H1 (cell line): ENCODE measurements at regions not wholly inside any gene's neighbourhood (a gene's known extent, or its start where the extent isn't known, plus 50 kb on each side); places are given as distances from the start of the nearest gene placed in this dataset.

ENCODE experiments used
- CTCF ChIA-PET: fragments of 300-600 bp; sonication (Branson Sonifier 250); formaldehyde crosslinking; loops from one replicate; lab custom pipeline; 2021; ENCODE audit not compliant: partially characterized antibody; lab: Charles Lee
- POLR2A ChIA-PET: fragments of 300-600 bp; sonication (Branson Sonifier 250); formaldehyde crosslinking; loops from one replicate; lab custom pipeline; 2021; ENCODE audit warnings: inconsistent platforms; ENCODE audit not compliant: partially characterized antibody; lab: Charles Lee
- DNase-seq, 2 experiments: peaks; one replicate each; pipeline versions ENCODE4 v3.0.0 to v3.0.0-alpha.2; 2010 to 2022; ENCODE audit warnings: low spot score in 2 of 2, low read depth in 1 of 2, mixed read lengths in 1 of 2
- FAIRE-seq: peaks from 2 replicates; lab custom pipeline; 2011; peaks lifted over from hg19 to GRCh38; lab: Jason Lieb, UNC
- H2AFZ ChIP-seq: 2 replicates; pipeline ENCODE4 v1.8.1; 2012; ENCODE audit warnings: low read length, inconsistent platforms
- H2AK5ac ChIP-seq: 2 replicates; pipeline ENCODE4 v1.6.1; 2013; ENCODE audit warnings: low read depth, low read length
- H2BK120ac ChIP-seq: replicated peaks from 2 replicates; pipeline ENCODE3; 2013; ENCODE audit warnings: low read depth, low read length, inconsistent platforms
- H2BK12ac ChIP-seq: 2 replicates; pipeline ENCODE4 v1.6.1; 2013; ENCODE audit warnings: low read depth, low read length
- H2BK15ac ChIP-seq: 2 replicates; pipeline ENCODE4 v1.6.1; 2013; ENCODE audit warnings: low read length
- H2BK20ac ChIP-seq: 2 replicates; pipeline ENCODE4 v1.6.1; 2013; ENCODE audit warnings: low read length
- H2BK5ac ChIP-seq: 2 replicates; pipeline ENCODE4 v1.6.1; 2013; ENCODE audit warnings: low read depth, low read length
- H3K14ac ChIP-seq: 2 replicates; pipeline ENCODE4 v1.6.1; 2013; ENCODE audit warnings: inconsistent platforms; ENCODE audit not compliant: insufficient read length
- H3K18ac ChIP-seq: 2 replicates; pipeline ENCODE4 v1.6.1; 2013; ENCODE audit warnings: low read length; ENCODE audit errors: extremely low read depth
- H3K23ac ChIP-seq: 2 replicates; pipeline ENCODE4 v1.6.1; 2013; ENCODE audit warnings: inconsistent platforms; ENCODE audit not compliant: insufficient read length
- H3K23me2 ChIP-seq: 2 replicates; pipeline ENCODE4 v1.6.1; 2013; ENCODE audit warnings: low read depth, low read length
- H3K27ac ChIP-seq: 2 replicates; pipeline ENCODE4 v1.6.1; 2011; ENCODE audit warnings: low read depth, low read length, inconsistent platforms
- H3K27me3 ChIP-seq, 4 experiments: replicated peaks in 1 of 4; 1 replicate in 1 of 4; 2 replicates in 3 of 4; pipeline versions ENCODE4 v1.6.1 to v1.8.1; 2011 to 2013; ENCODE audit warnings: low read length in 3 of 4, mild to moderate bottlenecking in 3 of 4, inconsistent platforms in 2 of 4, mixed read lengths in 2 of 4, moderate library complexity in 1 of 4; ENCODE audit not compliant: control insufficient read depth in 3 of 4, insufficient read depth in 3 of 4; ENCODE audit errors: extremely low read depth in 1 of 4
- H3K36me3 ChIP-seq, 4 experiments: 2 replicates each; pipeline versions ENCODE4 v1.6.1 to v1.8.1; 2011 to 2013; ENCODE audit warnings: mild to moderate bottlenecking in 4 of 4, low read length in 3 of 4, moderate library complexity in 2 of 4, control low read depth in 1 of 4, inconsistent platforms in 1 of 4; ENCODE audit not compliant: insufficient read depth in 4 of 4, control insufficient read depth in 2 of 4
- H3K4ac ChIP-seq: replicated peaks from 2 replicates; pipeline ENCODE3; 2013; ENCODE audit warnings: low read length, low read depth, mixed read lengths, inconsistent platforms; ENCODE audit not compliant: insufficient read length
- H3K4me1 ChIP-seq, 4 experiments: replicated peaks in 1 of 4; 1 replicate in 1 of 4; 2 replicates in 3 of 4; pipeline versions ENCODE4 v1.6.1 to v1.8.1; 2011 to 2013; ENCODE audit warnings: low read length in 3 of 4, inconsistent platforms in 2 of 4, mixed read lengths in 1 of 4; ENCODE audit not compliant: insufficient read depth in 4 of 4, control insufficient read depth in 3 of 4
- H3K4me2 ChIP-seq, 2 experiments: 2 replicates each; pipeline versions ENCODE4 v1.6.1 to v1.8.1; 2011 to 2013; ENCODE audit warnings: low read depth in 2 of 2, low read length in 2 of 2, control low read depth in 1 of 2, inconsistent platforms in 1 of 2, mild to moderate bottlenecking in 1 of 2; ENCODE audit not compliant: insufficient read depth in 1 of 2
- H3K4me3 ChIP-seq, 4 experiments: fragments of 200-600, 300-600 bp in 1 of 4; sonication (generic), shearing (Covaris generic), sonication (Bioruptor Twin) in 1 of 4; 2 replicates each; pipeline versions ENCODE4 v1.5.1 to v1.8.1; 2011 to 2016; ENCODE audit warnings: low read length in 4 of 4, low read depth in 3 of 4, control low read depth in 2 of 4, inconsistent platforms in 2 of 4, mild to moderate bottlenecking in 2 of 4, mixed read lengths in 1 of 4, moderate library complexity in 1 of 4; ENCODE audit not compliant: insufficient read depth in 2 of 4; ENCODE audit errors: extremely low read depth in 1 of 4
- H3K56ac ChIP-seq: replicated peaks from 2 replicates; pipeline ENCODE3; 2013; ENCODE audit warnings: low read depth, mild to moderate bottlenecking, mixed read lengths, low read length, inconsistent platforms; ENCODE audit not compliant: insufficient read length
- H3K79me1 ChIP-seq: 2 replicates; pipeline ENCODE4 v1.6.1; 2013; ENCODE audit warnings: low read depth, low read length, control low read depth
- H3K79me2 ChIP-seq, 2 experiments: 2 replicates each; pipeline versions ENCODE4 v1.6.1 to v1.8.1; 2012 to 2013; ENCODE audit warnings: low read length in 2 of 2, mild to moderate bottlenecking in 2 of 2, inconsistent platforms in 1 of 2; ENCODE audit not compliant: insufficient read depth in 2 of 2, control insufficient read depth in 1 of 2
- H3K9ac ChIP-seq, 4 experiments: replicated peaks in 1 of 4; 1 replicate in 1 of 4; 2 replicates in 3 of 4; pipeline versions ENCODE4 v1.6.1 to v1.8.1; 2011 to 2013; ENCODE audit warnings: low read depth in 3 of 4, low read length in 3 of 4, control low read depth in 2 of 4, mild to moderate bottlenecking in 2 of 4, moderate library complexity in 2 of 4, inconsistent platforms in 1 of 4; ENCODE audit errors: extremely low read depth in 1 of 4
- H3K9me3 ChIP-seq, 2 experiments: 2 replicates each; pipeline versions ENCODE4 v1.6.1 to v1.8.1; 2012 to 2013; ENCODE audit warnings: mild to moderate bottlenecking in 2 of 2, moderate library complexity in 2 of 2, control low read depth in 1 of 2, inconsistent platforms in 1 of 2, low read depth in 1 of 2, low read length in 1 of 2, mixed read lengths in 1 of 2; ENCODE audit not compliant: insufficient read depth in 2 of 2
- H4K20me1 ChIP-seq, 2 experiments: replicated peaks in 1 of 2; 2 replicates each; pipeline versions ENCODE3 to v1.8.1; 2011 to 2013; ENCODE audit warnings: inconsistent platforms in 2 of 2, low read length in 2 of 2, mild to moderate bottlenecking in 1 of 2; ENCODE audit not compliant: insufficient read depth in 2 of 2, control insufficient read depth in 1 of 2
- H4K5ac ChIP-seq: 2 replicates; pipeline ENCODE4 v1.6.1; 2013; ENCODE audit warnings: low read length, low read depth, mixed read lengths, inconsistent platforms; ENCODE audit not compliant: insufficient read length
- H4K8ac ChIP-seq: 2 replicates; pipeline ENCODE4 v1.8.0; 2013; ENCODE audit warnings: mild to moderate bottlenecking, moderate library complexity, low read length, inconsistent platforms; ENCODE audit not compliant: insufficient read depth; ENCODE audit errors: extremely low read depth
- H4K91ac ChIP-seq: replicated peaks from 2 replicates; pipeline ENCODE3; 2013; ENCODE audit warnings: low read length, mixed read lengths, inconsistent platforms; ENCODE audit not compliant: insufficient read length
- CBX5 ChIP-seq: fragments of 300-800, 300-1000 bp; sonication (generic); IDR thresholded peaks from 2 replicates; pipeline ENCODE4 v1.7.1; 2016; ENCODE audit warnings: antibody characterized with exemption, low read length, low read depth
- CHD1 ChIP-seq: IDR thresholded peaks from 2 replicates; pipeline ENCODE4 v1.6.1; 2012; ENCODE audit warnings: low read depth, low read length, improper control_type of control experiment
- GTF2F1 ChIP-seq: IDR thresholded peaks from 2 replicates; pipeline ENCODE4 v1.6.1; 2012; ENCODE audit warnings: low read depth, low read length, improper control_type of control experiment, borderline replicate concordance
- POLR2AphosphoS5 ChIP-seq: IDR thresholded peaks from 2 replicates; pipeline ENCODE4 v1.6.1; 2011; ENCODE audit warnings: low read depth, low read length
- RBBP5 ChIP-seq: IDR thresholded peaks from 2 replicates; pipeline ENCODE4 v1.7.1; 2012; ENCODE audit warnings: low read depth, mild to moderate bottlenecking, inconsistent platforms, low read length, moderate library complexity, borderline replicate concordance
- TBP ChIP-seq: IDR thresholded peaks from 2 replicates; pipeline ENCODE4 v1.6.1; 2011; ENCODE audit warnings: low read depth, low read length, improper control_type of control experiment
- YY1 ChIP-seq: IDR thresholded peaks from 2 replicates; pipeline ENCODE4 v1.6.1; 2011; ENCODE audit warnings: low read depth, mild to moderate bottlenecking, low read length
- WGBS, 2 experiments: shearing (Covaris generic) in 1 of 2; methylation state at CpG; one replicate each; pipeline versions ENCODE4 v1.1.6 to v1.1.7; 2013 to 2015; ENCODE audit warnings: low lambda C conversion rate in 2 of 2, mixed read lengths in 2 of 2, inconsistent platforms in 1 of 2, low coverage in 1 of 2, missing lambda C conversion rate in 1 of 2; ENCODE audit not compliant: insufficient replicate concordance in 2 of 2, insufficient coverage in 1 of 2, insufficient read length in 1 of 2; ENCODE audit errors: extremely low coverage in 1 of 2, missing lambda C conversion rate in 1 of 2; 5-methylcytosine and 5-hydroxymethylcytosine counted together

DNA sequence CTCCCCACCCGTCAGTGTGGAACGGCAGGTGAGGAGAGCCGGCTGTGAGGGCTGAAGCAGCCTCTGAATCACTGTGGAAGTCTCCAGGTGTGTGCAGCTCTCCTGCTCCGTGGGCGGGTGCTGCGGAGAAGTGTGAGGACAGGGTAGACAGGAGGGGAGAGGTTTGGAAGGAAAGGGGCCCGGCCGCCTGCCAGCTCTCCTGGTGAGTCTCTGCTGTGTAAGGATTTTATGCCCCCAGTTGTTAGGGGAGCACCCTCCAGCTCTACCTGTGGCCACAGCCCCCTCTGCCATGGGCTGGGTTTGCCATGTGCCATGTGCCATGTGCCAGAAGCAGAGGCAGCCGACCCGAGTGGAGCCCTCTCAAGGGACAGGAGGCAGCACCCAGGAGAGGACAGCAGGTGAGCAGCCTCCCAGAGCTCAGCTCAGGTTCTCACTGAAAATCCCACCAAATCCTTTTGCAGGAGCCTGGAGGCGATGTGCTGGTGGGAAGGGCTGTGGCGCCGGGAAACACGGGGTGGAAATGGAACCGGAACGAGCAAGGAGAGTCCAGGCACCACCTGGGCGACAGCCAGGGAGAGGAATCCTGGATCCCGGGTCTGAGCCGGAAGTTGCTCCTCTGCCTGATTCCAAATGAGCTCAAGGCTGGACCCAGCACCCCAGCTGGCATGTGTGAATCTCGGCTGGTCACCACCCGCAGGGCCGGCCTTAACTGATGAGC is 804.4 kb downstream of the BRD1 start:
- H3K9me3 ChIP-seq = no peaks in the 10 kb centered on the region
- H4K8ac ChIP-seq = peak overlapping the region; percentile 15; the same call in 1 of the 2 replicates
- POLR2A ChIA-PET = no interaction called here
- no peaks in the 10 kb centered on the region for H3K36me3 ChIP-seq
- no peak overlapping the region for H3K56ac ChIP-seq
- no peak overlapping the region for H2AFZ ChIP-seq
- no peak overlapping the region for H4K91ac ChIP-seq
- H2BK20ac ChIP-seq = no peak overlapping the region
- no peak overlapping the region for H3K4ac ChIP-seq
- FAIRE-seq (no peak), DNase-seq (no peak)
- no peak overlapping the region for H2BK12ac ChIP-seq
- no peak overlapping the region for H2BK15ac ChIP-seq
- no peak overlapping the region for H3K18ac ChIP-seq
- H2BK5ac ChIP-seq = no peak overlapping the region
- H3K4me1 ChIP-seq = no peaks in the 10 kb centered on the region
- H3K9ac ChIP-seq = no peak overlapping the region
- no peak overlapping the region for H2BK120ac ChIP-seq
- no peaks in the 10 kb centered on the region for H4K20me1 ChIP-seq
- no peaks in the 10 kb centered on the region for H3K79me2 ChIP-seq
- no peak overlapping the region for H3K27ac ChIP-seq
- no peaks in the 10 kb centered on the region for H3K79me1 ChIP-seq
- TF ChIP-seq TBP = no peak
- no peak for TF ChIP-seq GTF2F1
- no peak for TF ChIP-seq RBBP5
- no peak for TF ChIP-seq CBX5
- no peak for TF ChIP-seq YY1
- TF ChIP-seq CHD1 = no peak
- TF ChIP-seq POLR2AphosphoS5 = no peak
- CTCF ChIA-PET = no interaction called here
- 94% methylated on average over 22 of the region's 22 CpGs; no CpG with 5 or more reads in 1 of the 2 experiments for WGBS, 2 experiments
- no peaks in the 10 kb centered on the region for H3K23me2 ChIP-seq
- H4K5ac ChIP-seq = no peak overlapping the region
- no peak overlapping the region for H2AK5ac ChIP-seq
- H3K27me3 ChIP-seq = no peaks in the 10 kb centered on the region
- no peak overlapping the region for H3K4me2 ChIP-seq
- H3K23ac ChIP-seq = no peak overlapping the region
- H3K4me3 ChIP-seq = no peak overlapping the region
- H3K14ac ChIP-seq = no peak overlapping the region
